H9 (cell line): ENCODE measurements at regions not wholly inside any gene's neighbourhood (a gene's known extent, or its start where the extent isn't known, plus 50 kb on each side); places are given as distances from the start of the nearest gene placed in this dataset.

Experiments used
- DNase-seq: peaks from one replicate; pipeline ENCODE4 v3.0.0-alpha.2; 2017
- H2AFZ ChIP-seq: one replicate; pipeline ENCODE4 v1.6.1; 2013; ENCODE audit warnings: mild to moderate bottlenecking, low read length, control low read depth, moderate library complexity
- H2AK5ac ChIP-seq: 2 replicates; pipeline ENCODE4 v1.6.1; 2013; ENCODE audit warnings: low read length, control low read depth, mixed read lengths; ENCODE audit not compliant: insufficient read length
- H2BK120ac ChIP-seq: one replicate; pipeline ENCODE4 v1.6.1; 2013; ENCODE audit warnings: low read depth, mild to moderate bottlenecking, low read length, control low read depth, inconsistent platforms; ENCODE audit not compliant: poor library complexity, severe bottlenecking
- H2BK12ac ChIP-seq: 2 replicates; pipeline ENCODE4 v1.6.1; 2013; ENCODE audit warnings: low read length, control low read depth, mixed read lengths, low read depth; ENCODE audit not compliant: insufficient read length
- H2BK15ac ChIP-seq: 2 replicates; pipeline ENCODE4 v1.6.1; 2013; ENCODE audit warnings: low read depth, low read length, control low read depth
- H2BK20ac ChIP-seq: one replicate; pipeline ENCODE4 v1.6.1; 2013; ENCODE audit warnings: low read depth, mild to moderate bottlenecking, low read length, control low read depth, inconsistent platforms; ENCODE audit not compliant: poor library complexity, severe bottlenecking
- H2BK5ac ChIP-seq: 2 replicates; pipeline ENCODE4 v1.6.1; 2013; ENCODE audit warnings: low read length, control low read depth, mixed read lengths; ENCODE audit not compliant: insufficient read length
- H3K14ac ChIP-seq: 2 replicates; pipeline ENCODE4 v1.6.1; 2013; ENCODE audit warnings: low read length, control low read depth; ENCODE audit not compliant: insufficient read depth
- H3K18ac ChIP-seq: 2 replicates; pipeline ENCODE4 v1.6.1; 2013; ENCODE audit warnings: low read depth, mild to moderate bottlenecking, mixed read lengths, low read length, control low read depth; ENCODE audit not compliant: insufficient read length
- H3K23ac ChIP-seq: 2 replicates; pipeline ENCODE4 v1.6.1; 2013; ENCODE audit warnings: low read length, control low read depth, mixed read lengths, low read depth; ENCODE audit not compliant: insufficient read length
- H3K23me2 ChIP-seq: 2 replicates; pipeline ENCODE4 v1.6.1; 2013; ENCODE audit warnings: low read depth, mild to moderate bottlenecking, mixed read lengths, low read length, control low read depth; ENCODE audit not compliant: insufficient read length, poor library complexity, severe bottlenecking
- H3K27ac ChIP-seq: 2 replicates; pipeline ENCODE4 v1.5.1; 2013; ENCODE audit warnings: low read length, control low read depth, mixed read lengths, low read depth; ENCODE audit not compliant: insufficient read length
- H3K27me3 ChIP-seq: 2 replicates; pipeline ENCODE4 v1.6.1; 2013; ENCODE audit warnings: low read length, control low read depth, inconsistent platforms; ENCODE audit not compliant: insufficient read depth
- H3K4ac ChIP-seq: 2 replicates; pipeline ENCODE4 v1.6.1; 2013; ENCODE audit warnings: low read depth, mild to moderate bottlenecking, control low read depth, inconsistent platforms, low read length, moderate library complexity
- H3K4me1 ChIP-seq: 2 replicates; pipeline ENCODE4 v1.6.1; 2013; ENCODE audit warnings: low read length, control low read depth, inconsistent platforms; ENCODE audit not compliant: insufficient read depth
- H3K4me2 ChIP-seq: 2 replicates; pipeline ENCODE4 v1.6.1; 2013; ENCODE audit warnings: low read length, control low read depth, mixed read lengths; ENCODE audit not compliant: insufficient read length, insufficient read depth
- H3K56ac ChIP-seq: 2 replicates; pipeline ENCODE4 v1.6.1; 2013; ENCODE audit warnings: low read depth, mild to moderate bottlenecking, mixed read lengths, low read length, control low read depth; ENCODE audit not compliant: insufficient read length
- H3K79me1 ChIP-seq: 2 replicates; pipeline ENCODE4 v1.6.1; 2013; ENCODE audit warnings: low read depth, mild to moderate bottlenecking, moderate library complexity, low read length, control low read depth, inconsistent platforms; ENCODE audit not compliant: insufficient read depth, poor library complexity, severe bottlenecking
- H3K79me2 ChIP-seq: 2 replicates; pipeline ENCODE4 v1.6.1; 2013; ENCODE audit warnings: low read length, control low read depth, inconsistent platforms; ENCODE audit not compliant: insufficient read depth
- H3K9ac ChIP-seq: 2 replicates; pipeline ENCODE4 v1.6.1; 2013; ENCODE audit warnings: low read length, control low read depth, mixed read lengths; ENCODE audit not compliant: insufficient read length; ENCODE audit errors: extremely low read depth
- H3K9me3 ChIP-seq: one replicate; pipeline ENCODE4 v1.6.1; 2013; ENCODE audit warnings: low read depth, low read length, inconsistent platforms; ENCODE audit not compliant: control insufficient read depth
- H3T11ph ChIP-seq: one replicate; pipeline ENCODE4 v1.6.1; 2013; ENCODE audit warnings: mild to moderate bottlenecking, low read length, control low read depth, inconsistent platforms
- H4K20me1 ChIP-seq: one replicate; pipeline ENCODE4 v1.6.1; 2013; ENCODE audit not compliant: control insufficient read depth, insufficient read length, insufficient read depth
- H4K5ac ChIP-seq: 2 replicates; pipeline ENCODE4 v1.6.1; 2013; ENCODE audit warnings: low read depth, mild to moderate bottlenecking, mixed read lengths, low read length, control low read depth; ENCODE audit not compliant: insufficient read length
- H4K8ac ChIP-seq: replicated peaks from 2 replicates; pipeline ENCODE4 v1.6.1; 2013; ENCODE audit warnings: low read length, control low read depth, mixed read lengths, low read depth; ENCODE audit not compliant: insufficient read length
- H4K91ac ChIP-seq: 2 replicates; pipeline ENCODE4 v1.6.1; 2013; ENCODE audit warnings: low read depth, mild to moderate bottlenecking, moderate library complexity, mixed read lengths, low read length, control low read depth; ENCODE audit not compliant: insufficient read length
- H3K27ac Mint-ChIP-seq, 3 experiments: 2 replicates in 2 of 3; 3 replicates in 1 of 3; pipeline ENCODE4 v1.8.0; 2020 to 2021; ENCODE audit warnings: mixed read lengths in 3 of 3, mild to moderate bottlenecking in 1 of 3, moderate library complexity in 1 of 3
- H3K27me3 Mint-ChIP-seq: 2 replicates; pipeline ENCODE4 v1.8.0; 2021; ENCODE audit warnings: low read depth, mild to moderate bottlenecking, moderate library complexity, mixed read lengths
- H3K36me3 Mint-ChIP-seq, 3 experiments: 2 replicates in 2 of 3; 3 replicates in 1 of 3; pipeline ENCODE4 v1.8.0; 2020 to 2021; ENCODE audit warnings: low read depth in 3 of 3, mixed read lengths in 3 of 3; ENCODE audit not compliant: insufficient read depth in 1 of 3
- H3K4me1 Mint-ChIP-seq, 2 experiments: 2 replicates each; pipeline ENCODE4 v1.8.0; 2020; ENCODE audit warnings: mixed read lengths in 2 of 2
- H3K4me3 Mint-ChIP-seq, 2 experiments: 2 replicates in 1 of 2; 3 replicates in 1 of 2; pipeline ENCODE4 v1.8.0; 2020 to 2021; ENCODE audit warnings: mild to moderate bottlenecking in 2 of 2, mixed read lengths in 2 of 2, moderate library complexity in 1 of 2
- H3K9me3 Mint-ChIP-seq, 2 experiments: 2 replicates in 1 of 2; 3 replicates in 1 of 2; pipeline ENCODE4 v1.8.0; 2020; ENCODE audit warnings: mild to moderate bottlenecking in 2 of 2, mixed read lengths in 2 of 2, moderate library complexity in 1 of 2
- CTCF ChIP-seq: fragments of 200-600 bp; sonication (generic); conservative IDR thresholded peaks from 3 replicates; pipeline ENCODE4 v1.8.0; 2021; ENCODE audit warnings: antibody characterized with exemption, mild to moderate bottlenecking
- whole genome bisulfite sequencing: extraction: QIAGEN DNeasy Blood & Tissue Kit; methylation state at CpG from one replicate; pipeline ENCODE4 v1.1.7; 2013; ENCODE audit warnings: missing lambda C conversion rate, low lambda C conversion rate, mixed read lengths; ENCODE audit not compliant: insufficient read length; ENCODE audit errors: extremely low coverage; 5-methylcytosine and 5-hydroxymethylcytosine counted together

- Histone ChIP-seq H3K27ac (no peak overlapping the region), H3K18ac (no peak overlapping the region), H3T11ph (no peak overlapping the region), H3K56ac (no peak overlapping the region), H3K9ac (no peak overlapping the region), H3K4me2 (no peak overlapping the region), H3K23ac (no peak overlapping the region), H2BK12ac (no peak overlapping the region), H2AFZ (no peak overlapping the region), H3K23me2 (no peaks in the 10 kb centered on the region), H3K14ac (no peak overlapping the region), H2BK120ac (no peak overlapping the region), H2AK5ac (no peak overlapping the region), H3K4me1 (no peaks in the 10 kb centered on the region), H4K8ac (no peak overlapping the region), H3K79me2 (no peaks in the 10 kb centered on the region), H3K4ac (no peak overlapping the region), H3K27me3 (no peaks in the 10 kb centered on the region), H4K91ac (no peak overlapping the region), H2BK15ac (no peak overlapping the region), H2BK5ac (no peak overlapping the region), H2BK20ac (no peak overlapping the region), H4K5ac (no peak overlapping the region), H3K9me3 (no peaks in the 10 kb centered on the region), H4K20me1 (no peaks in the 10 kb centered on the region), H3K79me1 (no peaks in the 10 kb centered on the region)
- TF ChIP-seq CTCF, result no peak
- Mint-ChIP-seq H3K27me3 (peaks cover 6% of the 10 kb centered on the region), H3K9me3 (no peaks in the 10 kb centered on the region), H3K4me1 (peaks cover 9% of the 10 kb centered on the region in 2 experiments; a peak in 3 of 4 replicates), H3K27ac (no peak overlapping the region; a peak in 1 of 7 replicates), H3K36me3 (no peaks in the 10 kb centered on the region), H3K4me3 (no peak overlapping the region)
- WGBS, result no CpG with 5 or more reads among the region's 1 CpG
- DNase-seq, result no peak
Measured at GRCh38 chr2:236940497-236940896, 145.2 kb upstream of the COPS8 start.
